ENCODE measurements at regions not wholly inside any gene's neighbourhood (a gene's known extent, or its start where the extent isn't known, plus 50 kb on each side); places are given as distances from the start of the nearest gene placed in this dataset.
"Not testable (repeated sequence)": the region's sequence is repeated elsewhere in the genome, so short reads cannot be mapped to it uniquely, and the experiment has no call there.

DNA sequence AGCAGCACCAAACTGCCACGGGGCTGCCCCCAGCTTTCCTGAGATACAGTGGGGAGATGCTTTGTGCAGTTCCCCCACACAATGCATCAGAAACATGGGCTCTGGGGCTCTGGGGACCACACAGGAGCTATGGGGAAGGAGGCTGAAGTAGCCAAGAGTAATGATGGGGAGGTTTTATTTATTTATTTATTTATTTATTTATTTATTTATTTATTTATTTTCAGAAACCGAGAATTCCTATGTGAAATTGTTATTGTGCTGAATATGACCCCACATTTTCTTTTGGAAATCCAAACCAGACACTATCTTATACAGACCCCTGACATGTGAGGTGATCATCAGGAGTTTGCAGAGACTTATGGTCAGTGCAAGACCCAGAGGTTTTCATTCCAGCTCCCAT is 84.4 kb downstream of the MTNR1B start:
- intact Hi-C loops (cut with DNase I; ENCODE audit: low total_unique reads) = loop anchor here (2.0 to 5.0 kb wide), 2 partner anchors 15 to 297 kb away; no protein-coding TSS in a partner anchor
- TF ChIP-seq POLR2AphosphoS5 (IDR thresholded peaks at IDR 0.05) = no peak
- no peak for TF ChIP-seq POLR2A (IDR thresholded peaks at IDR 0.05)
- TF ChIP-seq CTCF (IDR thresholded peaks at IDR 0.05) = no peak
- no peaks in the 10 kb centered on the region for H3K4me1 ChIP-seq

GRCh38 chr11:93054279-93054678 is 84.8 kb downstream of the MTNR1B start:
- no peak overlapping the region for H3K27ac ChIP-seq
- no peaks in the 10 kb centered on the region for H3K4me1 ChIP-seq
- H3K27me3 ChIP-seq = no peaks in the 10 kb centered on the region
- H3K9me3 ChIP-seq = no peaks in the 10 kb centered on the region
- H3K4me3 ChIP-seq = no peak overlapping the region
- no peak for DNase-seq (ENCODE audit: low spot score in 2 of 2)
- intact Hi-C loops (cut with DNase I; ENCODE audit: low total_unique reads) = loop anchor here (5.0 kb wide), 1 partner anchor 297 kb away; no protein-coding TSS in a partner anchor
- no peak for TF ChIP-seq POLR2AphosphoS5 (IDR thresholded peaks at IDR 0.05)
- TF ChIP-seq CTCF (IDR thresholded peaks at IDR 0.05) = no peak
- no peak for TF ChIP-seq POLR2A (IDR thresholded peaks at IDR 0.05)
- H3K36me3 ChIP-seq = no peaks in the 10 kb centered on the region

More for the DNA sequence above, 84.4 kb downstream of the MTNR1B start:
- Histone ChIP-seq H3K4me3 (no peak overlapping the region), H3K27ac (no peak overlapping the region), H3K27me3 (no peaks in the 10 kb centered on the region), H3K36me3 (no peaks in the 10 kb centered on the region), H3K9me3 (no peaks in the 10 kb centered on the region)
- DNase-seq (ENCODE audit: low spot score in 2 of 2) = no peak

DNA sequence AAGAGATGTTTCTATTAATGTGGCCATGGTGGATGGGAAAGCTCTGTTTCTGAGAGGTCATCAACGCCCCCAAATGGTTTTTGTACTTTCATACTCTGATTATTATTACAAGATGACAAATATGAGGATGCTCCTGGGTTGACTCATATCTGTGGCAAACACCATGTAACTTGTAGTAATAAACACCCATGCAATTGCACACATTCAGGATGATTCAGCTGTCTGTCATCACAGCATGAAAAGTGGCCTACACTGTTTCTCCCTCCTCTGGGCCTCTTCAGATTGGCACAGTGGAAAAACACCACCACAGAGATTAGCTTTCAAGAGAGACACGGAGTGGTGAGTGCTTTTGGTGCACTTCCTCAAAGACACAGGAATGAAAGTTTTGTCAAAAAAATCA is 85.4 kb downstream of the MTNR1B start:
- H3K27ac ChIP-seq = no peak overlapping the region
- no peaks in the 10 kb centered on the region for H3K27me3 ChIP-seq
- H3K4me1 ChIP-seq = no peaks in the 10 kb centered on the region
- H3K36me3 ChIP-seq = no peaks in the 10 kb centered on the region
- DNase-seq (ENCODE audit: low spot score in 2 of 2) = no peak
- intact Hi-C loops (cut with DNase I; ENCODE audit: low total_unique reads) = loop anchor here (5.0 kb wide), 1 partner anchor 298 kb away; no protein-coding TSS in a partner anchor
- no peaks in the 10 kb centered on the region for H3K9me3 ChIP-seq
- no peak overlapping the region for H3K4me3 ChIP-seq
- TF ChIP-seq POLR2AphosphoS5 (IDR thresholded peaks at IDR 0.05) (no peak), POLR2A (IDR thresholded peaks at IDR 0.05) (no peak), CTCF (IDR thresholded peaks at IDR 0.05) (no peak)

DNA sequence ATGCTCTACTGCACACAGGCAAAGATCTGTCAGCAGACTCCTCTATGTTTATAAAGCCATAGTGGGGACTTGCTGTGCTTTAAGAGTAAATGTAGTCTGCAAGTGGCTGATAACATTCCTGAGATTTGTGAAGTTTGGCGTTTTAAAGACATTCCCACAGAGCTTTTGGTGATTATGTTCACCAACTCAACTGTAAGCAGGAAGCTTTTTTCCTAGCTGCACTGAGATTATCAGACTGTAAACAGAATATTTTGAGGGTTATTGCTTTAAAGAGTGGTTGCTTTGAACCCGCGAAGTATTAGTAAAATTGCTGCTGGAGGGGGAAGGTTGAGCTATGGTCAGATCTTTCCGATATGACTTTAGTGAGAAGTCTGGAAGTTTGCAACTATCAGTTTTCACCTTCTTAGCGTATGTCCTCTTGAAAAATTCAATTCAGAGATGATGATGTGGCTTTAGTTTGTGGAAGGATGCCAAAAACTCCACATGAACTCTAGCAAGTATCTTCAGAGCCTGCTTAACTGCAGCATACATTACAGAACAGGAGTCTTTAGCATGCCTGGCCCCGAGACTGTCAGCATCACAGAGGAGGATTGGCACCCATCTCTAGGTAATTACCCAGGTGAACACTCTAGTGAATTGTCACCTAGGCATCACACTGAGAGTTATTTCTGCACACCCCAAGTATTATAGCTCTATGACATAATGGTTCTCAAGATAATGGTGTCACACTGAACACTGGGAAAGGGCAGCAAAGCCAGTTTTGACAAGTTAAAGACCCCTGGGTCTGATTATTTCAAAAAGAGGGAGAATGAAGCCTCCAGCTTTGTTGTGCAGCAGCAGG is 89.9 kb downstream of the MTNR1B start:
- no peaks in the 10 kb centered on the region for H3K4me1 ChIP-seq
- TF ChIP-seq CTCF (IDR thresholded peaks at IDR 0.05) (no peak), POLR2A (IDR thresholded peaks at IDR 0.05) (no peak), POLR2AphosphoS5 (IDR thresholded peaks at IDR 0.05) (no peak)
- no peak overlapping the region for H3K27ac ChIP-seq
- intact Hi-C loops (cut with DNase I; ENCODE audit: low total_unique reads) = no loop called here
- H3K36me3 ChIP-seq = no peaks in the 10 kb centered on the region
- DNase-seq (ENCODE audit: low spot score in 2 of 2) = no peak
- H3K27me3 ChIP-seq = no peaks in the 10 kb centered on the region
- H3K9me3 ChIP-seq = no peaks in the 10 kb centered on the region
- H3K4me3 ChIP-seq = no peak overlapping the region

GRCh38 chr11:93063086-93063485 is 93.6 kb downstream of the MTNR1B start:
- H3K4me3 ChIP-seq = no peak overlapping the region
- no peaks in the 10 kb centered on the region for H3K27me3 ChIP-seq
- DNase-seq (ENCODE audit: low spot score in 2 of 2) = no peak
- H3K9me3 ChIP-seq = no peaks in the 10 kb centered on the region
- intact Hi-C loops (cut with DNase I; ENCODE audit: low total_unique reads) = loop anchor here (2.0 kb wide), 1 partner anchor 40 kb away; no protein-coding TSS in a partner anchor
- TF ChIP-seq CTCF (IDR thresholded peaks at IDR 0.05) (no peak), POLR2AphosphoS5 (IDR thresholded peaks at IDR 0.05) (no peak), POLR2A (IDR thresholded peaks at IDR 0.05) (no peak)
- no peaks in the 10 kb centered on the region for H3K4me1 ChIP-seq
- no peak overlapping the region for H3K27ac ChIP-seq
- no peaks in the 10 kb centered on the region for H3K36me3 ChIP-seq

DNA sequence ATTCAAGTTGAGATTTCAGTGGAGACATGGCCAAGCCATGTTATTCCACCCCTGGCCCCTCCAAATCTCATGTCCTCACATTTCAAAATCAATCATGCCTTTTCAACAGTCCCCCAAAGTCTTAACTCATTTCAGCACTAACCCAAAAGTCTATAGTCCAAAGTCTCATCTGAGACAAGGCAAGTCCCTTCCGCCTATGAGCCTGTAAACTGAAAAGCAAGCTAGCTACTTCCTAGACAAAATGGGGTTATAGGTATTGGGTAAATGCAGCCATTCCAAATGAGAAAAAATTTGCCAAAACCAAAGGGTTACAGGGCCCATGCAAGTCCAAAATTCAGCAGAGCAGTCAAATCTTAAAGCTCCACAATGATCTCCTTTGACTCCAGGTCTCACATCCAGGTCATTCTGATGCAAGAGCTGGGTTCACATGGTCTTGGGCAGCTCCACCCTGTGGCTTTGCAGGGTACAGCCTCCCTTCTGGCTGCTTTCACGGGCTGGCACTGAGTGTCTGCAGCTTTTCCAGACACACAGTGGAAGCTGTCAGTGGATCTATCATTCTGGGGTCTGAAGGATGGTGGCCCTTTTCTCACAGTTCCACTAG is 95.7 kb downstream of the MTNR1B start:
- H3K36me3 ChIP-seq; H3K9me3 ChIP-seq; H3K4me3 ChIP-seq; DNase-seq (ENCODE audit: low spot score in 2 of 2); H3K27ac ChIP-seq; H3K27me3 ChIP-seq; intact Hi-C loops (cut with DNase I; ENCODE audit: low total_unique reads); H3K4me1 ChIP-seq: not testable (repeated sequence)

Data from breast epithelium (tissue), 4 donors.